GM19463 (cell line): ENCODE measurements at regions not wholly inside any gene's neighbourhood (a gene's known extent, or its start where the extent isn't known, plus 50 kb on each side); places are given as distances from the start of the nearest gene placed in this dataset.

Source experiments
- ATAC-seq: cut with Tn5 transposase; IDR thresholded peaks from one replicate; pipeline ENCODE4 v1.9.1; 2021; ENCODE audit warnings: mild to moderate bottlenecking, moderate library complexity; ENCODE audit not compliant: unreplicated experiment

DNA sequence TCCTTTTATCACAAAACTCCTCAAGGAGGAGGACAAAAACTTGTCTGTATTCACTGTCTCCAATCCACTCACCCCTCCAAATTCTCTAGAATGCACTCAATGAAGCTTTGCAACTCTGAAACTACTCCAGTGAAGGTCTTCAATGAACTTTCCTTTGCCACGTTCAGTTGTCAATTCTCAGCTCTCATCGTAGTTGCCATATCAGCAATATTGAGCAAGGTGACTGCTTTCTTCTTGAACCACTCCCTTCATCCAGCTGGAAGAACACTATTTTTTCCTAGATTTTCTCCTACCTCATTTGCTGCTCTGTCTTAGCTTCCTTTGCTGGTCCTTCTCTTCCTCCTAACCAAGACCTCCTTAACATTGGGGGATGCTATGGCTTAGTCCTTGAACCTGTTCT is 191.8 kb downstream of the KDR start:
- ATAC-seq = no peak

DNA sequence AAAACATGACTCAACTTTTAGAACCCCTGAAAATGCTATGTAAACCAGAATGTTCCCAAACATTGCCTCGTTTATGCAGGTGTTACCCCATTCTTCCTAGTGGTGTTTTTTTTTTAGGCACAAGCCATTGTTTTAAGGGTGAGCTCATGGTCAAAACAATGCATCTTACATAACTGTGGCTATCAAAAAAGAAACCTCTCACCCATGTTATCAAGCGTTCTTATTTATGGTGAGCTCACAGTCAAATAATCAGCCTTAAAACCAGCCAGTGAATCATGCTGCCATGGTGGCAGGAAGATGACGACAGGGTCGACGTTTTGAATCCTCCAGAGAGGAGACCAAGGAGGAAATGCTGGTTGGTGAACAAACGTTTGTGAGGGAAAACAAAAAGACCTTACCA is 195.2 kb downstream of the KDR start:
- no peak for ATAC-seq

DNA sequence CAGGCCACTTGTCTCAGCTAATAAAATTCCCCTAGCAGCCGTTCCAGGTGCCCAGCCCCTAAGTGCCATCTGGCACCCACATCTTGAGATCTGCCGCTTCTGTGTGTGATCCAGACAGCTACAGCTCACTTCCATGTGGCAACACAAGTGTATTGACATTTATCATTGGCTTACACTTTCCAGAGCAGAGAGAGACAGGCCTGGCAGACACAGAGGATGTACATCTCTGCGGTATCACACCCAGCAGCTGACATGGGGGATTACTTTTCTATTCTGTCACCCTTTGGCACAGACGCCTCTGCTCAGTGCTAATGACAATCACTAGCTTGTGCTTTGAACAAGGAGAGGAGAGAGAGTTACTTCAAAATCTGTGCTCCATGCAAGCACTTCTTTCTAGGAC is 195.9 kb downstream of the KDR start:
- ATAC-seq = no peak

DNA sequence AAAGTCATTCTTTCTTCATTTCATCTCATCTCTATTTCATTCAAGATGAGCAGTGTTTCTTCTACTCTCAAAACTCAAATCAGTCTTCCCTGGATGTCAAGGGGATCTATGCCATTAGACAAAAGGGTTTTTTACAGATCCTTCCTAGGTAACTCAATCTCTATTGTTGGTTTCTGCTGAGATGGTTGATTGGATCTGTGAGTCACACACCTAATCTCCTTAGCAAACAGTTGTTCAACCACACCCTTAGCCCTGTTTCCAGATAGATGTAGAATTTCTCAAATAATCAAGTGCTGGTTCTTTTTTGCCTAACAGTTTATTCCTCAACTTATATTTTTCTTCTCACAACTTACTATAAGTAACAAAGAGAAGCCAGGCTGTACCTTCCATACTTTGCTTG is 200.5 kb downstream of the KDR start:
- no peak for ATAC-seq

DNA sequence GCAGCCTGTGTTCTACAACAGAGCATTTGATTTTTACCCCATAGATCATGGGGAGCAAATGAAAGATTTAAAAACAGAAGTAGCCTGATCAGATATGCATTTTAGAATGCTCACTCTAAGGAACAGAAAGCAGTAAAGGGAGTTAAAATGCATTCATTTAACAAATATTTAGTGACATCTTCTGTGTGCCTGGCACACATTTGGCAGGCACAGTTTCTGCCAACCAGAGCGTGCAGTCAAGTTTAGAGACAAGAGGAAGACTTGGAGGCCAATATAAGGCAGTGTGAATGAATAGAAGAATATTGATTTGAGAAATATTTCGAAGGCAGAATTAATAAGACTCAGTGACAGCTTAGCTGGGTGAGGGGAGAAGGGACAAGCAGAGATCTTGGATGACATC is 210.1 kb downstream of the KDR start:
- ATAC-seq = no peak

DNA sequence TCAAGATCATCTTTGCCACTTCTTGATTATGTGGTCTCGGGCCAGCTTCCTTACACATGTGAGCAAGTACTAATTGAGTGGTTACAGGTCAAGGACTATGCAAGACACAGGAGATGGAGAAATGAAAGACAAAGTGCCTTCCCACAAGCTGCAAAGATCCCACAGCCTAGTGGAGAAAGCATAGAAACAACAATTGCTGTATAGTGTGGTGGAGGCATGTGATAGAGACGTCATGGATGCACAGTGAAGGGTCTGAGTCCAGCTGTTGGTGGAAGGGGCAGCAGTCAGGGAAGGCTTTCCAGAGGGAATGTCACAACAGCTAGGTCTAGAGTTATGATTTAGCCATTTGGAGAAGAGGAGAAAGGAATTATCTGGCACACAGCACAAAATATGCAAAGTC is 210.6 kb downstream of the KDR start:
- ATAC-seq = no peak

DNA sequence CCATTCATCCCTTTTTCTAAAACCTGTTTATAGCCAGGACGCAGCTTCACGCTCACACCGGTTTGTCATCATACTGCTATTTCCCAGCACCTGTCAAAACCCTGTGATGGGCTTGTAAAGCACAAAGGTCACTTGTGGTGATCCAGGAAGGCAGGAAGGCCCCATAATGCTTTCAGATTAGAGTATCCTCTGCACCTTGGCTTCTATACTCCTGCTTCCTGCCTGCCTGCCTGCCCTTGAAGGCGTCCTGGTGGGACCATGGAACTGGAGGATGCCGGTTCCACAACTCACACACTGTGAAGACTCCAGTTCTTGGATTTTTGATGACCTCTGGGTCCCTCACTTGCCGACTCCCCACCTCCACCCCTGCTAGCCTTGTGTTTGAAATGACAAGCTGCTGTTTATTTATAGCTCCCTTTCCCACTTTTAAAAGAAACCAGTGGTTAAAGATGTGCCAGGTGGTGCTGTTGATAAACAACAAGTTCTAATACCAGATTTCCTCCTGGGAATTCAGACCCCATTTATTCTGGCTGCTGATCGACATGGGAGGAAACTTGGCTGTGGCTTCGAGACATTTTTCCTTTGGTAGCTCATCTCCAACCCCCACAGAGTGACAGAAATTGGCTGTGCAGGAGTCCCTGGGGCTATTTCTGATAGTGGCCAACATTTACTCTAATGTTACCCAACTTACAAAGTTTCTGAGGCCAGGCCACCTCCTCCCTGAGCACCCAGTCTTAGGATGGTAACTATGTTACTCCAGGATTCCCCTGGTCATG is 211.5 kb downstream of the KDR start:
- no peak for ATAC-seq

DNA sequence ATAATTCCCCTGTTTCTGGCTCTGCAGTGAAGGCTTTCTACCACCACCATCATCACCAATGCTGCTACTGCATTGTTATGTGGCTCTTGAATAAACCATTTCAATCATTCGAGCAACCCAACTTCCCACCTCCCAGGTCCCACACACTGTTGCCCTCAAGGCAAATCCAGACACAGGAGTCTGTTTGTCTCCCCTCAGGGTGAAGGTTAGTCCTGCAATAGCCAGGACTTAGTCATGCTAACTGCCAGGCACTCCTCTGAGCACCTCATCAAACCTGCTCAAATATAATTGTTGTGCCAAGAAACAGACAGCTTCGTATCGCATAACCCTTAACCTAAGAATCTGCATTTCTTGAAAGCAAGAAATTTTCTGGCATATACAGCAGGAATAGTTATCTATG is 213.2 kb downstream of the KDR start:
- ATAC-seq = no peak

DNA sequence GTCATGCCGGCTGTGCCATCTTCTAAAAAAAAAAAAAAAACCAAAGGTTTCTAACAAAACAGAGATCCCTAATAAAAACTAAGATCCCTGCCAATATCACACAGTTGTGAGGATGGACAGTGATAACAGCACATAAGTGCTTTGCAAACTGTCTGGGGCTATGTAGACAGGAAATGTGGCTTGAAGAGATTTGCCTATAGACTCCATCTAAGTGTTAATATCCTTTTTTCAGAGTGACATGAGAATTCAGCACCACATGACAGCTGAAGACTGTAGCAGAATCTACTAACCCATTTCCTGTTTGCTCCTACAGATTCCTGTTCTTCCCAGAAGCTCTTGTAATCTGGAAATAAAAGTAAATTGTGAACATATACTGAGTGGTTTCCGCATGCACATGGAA is 215.4 kb downstream of the KDR start:
- no peak for ATAC-seq

DNA sequence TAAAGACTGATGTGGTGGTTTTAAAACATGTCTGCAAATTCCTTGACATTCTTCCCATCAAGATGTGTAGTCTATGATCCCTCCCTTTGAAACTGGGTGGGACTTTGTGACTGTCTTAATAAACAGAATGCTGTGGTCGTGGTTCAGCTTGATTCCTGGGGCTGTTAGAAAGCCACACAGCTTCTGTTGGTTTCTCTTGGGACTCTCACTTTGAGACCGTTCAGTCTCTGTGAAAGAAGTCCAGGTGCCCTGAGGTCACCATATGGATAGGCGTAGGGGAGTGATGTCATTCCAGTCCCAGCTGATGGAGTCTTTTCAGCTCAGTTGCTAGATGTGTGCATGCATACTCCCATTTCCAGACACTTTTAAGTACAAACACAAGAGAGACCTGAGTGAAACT is 216.6 kb downstream of the KDR start:
- no peak for ATAC-seq

DNA sequence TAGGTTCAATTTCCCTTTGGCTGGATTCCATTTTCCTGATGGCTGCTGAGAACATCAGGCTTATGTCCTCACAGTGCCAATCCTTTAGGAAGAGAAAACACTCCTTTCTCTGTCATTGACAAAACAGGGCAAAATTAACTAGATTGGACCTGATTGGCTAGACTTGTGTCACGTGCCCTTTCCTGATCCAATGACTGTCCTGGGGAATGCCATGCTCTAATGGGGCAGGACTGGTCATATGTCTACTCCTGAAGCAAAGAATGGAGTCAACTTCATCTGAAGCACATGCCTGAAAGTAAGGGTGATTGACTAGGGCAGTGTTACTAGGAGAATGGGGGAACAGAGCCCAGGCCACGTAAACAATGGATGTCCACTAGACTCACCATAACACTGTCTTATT is 220.4 kb downstream of the KDR start:
- no peak for ATAC-seq

DNA sequence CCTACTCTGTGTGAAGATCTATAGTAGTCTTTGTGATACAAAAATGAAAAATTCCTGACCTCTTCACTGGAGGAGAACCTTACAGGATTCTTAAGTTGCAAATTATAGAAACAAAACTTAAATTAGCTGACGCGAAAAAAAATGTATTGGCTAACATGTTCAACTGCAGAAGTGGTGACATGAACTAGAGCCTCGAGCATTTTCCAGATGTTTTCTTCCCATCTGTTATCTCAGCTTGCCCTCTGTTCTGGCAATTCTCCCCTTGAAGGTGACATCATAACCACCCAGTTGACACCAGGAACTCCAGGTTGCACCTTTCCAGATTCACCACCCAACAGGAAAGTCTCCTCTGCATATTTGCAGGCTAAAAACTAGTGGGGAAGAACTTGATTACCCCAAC is 222.4 kb downstream of the KDR start:
- no peak for ATAC-seq

DNA sequence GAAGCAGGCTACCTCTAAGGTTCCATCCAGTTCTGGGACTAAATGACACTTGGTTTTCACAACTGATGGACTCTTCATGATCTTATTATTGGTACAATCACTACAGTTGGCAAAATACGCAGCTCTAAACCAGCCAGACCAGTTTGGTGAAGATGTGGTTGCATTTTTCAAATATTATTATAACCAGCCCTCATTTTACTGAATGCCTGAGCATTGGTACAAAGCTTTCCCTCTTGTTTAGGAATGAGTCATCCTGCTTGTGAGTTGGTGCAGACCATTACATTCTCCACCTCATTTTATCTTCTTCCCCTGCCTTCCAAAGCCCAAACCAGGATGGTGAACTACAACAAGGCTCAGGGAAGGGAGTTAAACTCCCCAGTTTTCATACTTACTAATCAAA is 223.1 kb downstream of the KDR start:
- ATAC-seq = no peak

DNA sequence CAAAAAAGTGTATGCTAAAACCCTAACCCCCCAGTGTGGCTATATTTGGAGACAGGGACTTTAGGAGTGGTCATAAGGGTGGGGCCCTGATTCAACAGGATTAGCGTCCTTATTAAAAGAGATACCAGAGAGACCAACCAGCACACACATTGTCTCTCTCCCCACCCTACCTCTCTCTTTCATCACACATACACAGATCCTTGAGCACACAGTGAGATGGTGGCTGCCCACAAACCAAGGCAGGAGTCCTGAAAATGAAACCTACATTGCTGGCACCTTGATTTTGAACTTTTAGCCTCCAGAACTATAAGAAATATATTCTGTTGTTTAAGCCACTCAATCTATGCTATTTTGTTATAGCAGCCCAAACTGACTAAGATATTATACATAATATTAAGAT is 224.2 kb downstream of the KDR start:
- ATAC-seq = no peak

DNA sequence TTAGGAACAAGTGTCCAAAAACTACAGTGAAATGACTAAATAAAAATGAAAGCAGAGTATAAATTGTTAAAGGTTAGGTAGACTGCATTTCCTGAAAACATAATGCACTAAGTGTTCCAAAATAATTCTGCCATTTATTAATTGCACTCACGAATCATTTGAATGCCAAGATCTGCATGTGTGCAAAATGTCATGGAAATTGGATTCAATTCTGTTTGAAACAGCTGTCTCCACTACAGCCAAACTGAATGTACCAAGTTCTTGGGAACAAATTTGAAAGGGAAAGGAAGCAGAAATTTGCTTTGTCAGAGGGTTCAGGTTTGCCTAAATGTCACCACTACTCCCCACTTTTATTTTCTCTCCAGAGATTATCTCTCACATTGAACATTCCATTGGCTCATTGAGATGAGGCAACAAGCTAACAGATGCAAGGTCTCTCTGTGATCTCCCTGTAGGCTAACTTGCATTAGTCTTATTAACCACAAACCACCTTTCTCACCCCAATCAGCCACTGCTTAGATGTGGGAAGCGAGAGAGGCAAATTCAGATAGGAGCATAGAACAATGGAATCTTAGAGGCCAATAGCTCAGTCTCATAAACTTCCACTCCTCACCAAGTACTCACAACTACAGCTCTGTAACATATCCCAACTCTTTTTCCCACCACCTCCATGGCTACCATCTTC is 226.6 kb downstream of the KDR start:
- no peak for ATAC-seq

DNA sequence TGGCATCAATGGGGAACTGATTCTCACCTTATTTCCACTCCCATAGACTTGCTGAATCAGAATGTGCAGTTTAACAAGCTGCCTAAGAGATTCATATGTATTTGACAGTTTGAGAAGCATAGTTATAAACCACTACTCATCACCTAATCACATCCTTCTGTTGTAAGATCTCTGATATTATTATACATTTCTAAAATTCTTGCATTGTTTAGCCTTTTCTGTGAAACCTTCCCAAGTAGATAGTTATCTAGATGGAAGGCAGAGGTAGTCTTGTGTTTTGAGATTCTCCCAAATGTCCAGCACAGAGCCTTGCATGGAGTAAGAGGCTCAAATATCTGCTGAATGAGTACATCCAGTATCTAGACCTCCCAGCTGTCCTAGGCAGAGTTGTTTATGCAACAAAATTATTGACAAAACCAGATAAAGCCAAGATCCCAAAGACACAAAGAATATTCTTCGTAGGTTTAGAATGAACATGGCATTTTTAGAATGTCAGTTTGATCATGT is 227.3 kb downstream of the KDR start:
- no peak for ATAC-seq

DNA sequence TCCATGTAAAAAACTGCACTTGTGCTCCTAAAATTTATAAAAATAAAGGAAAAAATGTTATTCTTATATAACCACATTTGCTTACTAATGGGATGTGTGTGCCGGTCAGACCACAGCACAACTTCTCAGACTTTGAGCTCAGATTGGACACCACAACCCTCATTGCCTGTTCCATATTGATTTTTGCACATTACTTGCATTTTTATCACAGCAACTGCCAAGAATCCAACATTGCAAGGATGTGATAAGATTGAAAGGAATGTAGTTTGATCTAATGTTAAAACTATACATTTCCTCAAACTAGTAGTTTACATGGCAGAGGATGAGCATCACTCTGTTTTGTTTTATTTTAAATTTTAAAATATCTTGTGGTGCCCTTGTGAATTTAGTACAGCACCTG is 227.8 kb downstream of the KDR start:
- no peak for ATAC-seq

DNA sequence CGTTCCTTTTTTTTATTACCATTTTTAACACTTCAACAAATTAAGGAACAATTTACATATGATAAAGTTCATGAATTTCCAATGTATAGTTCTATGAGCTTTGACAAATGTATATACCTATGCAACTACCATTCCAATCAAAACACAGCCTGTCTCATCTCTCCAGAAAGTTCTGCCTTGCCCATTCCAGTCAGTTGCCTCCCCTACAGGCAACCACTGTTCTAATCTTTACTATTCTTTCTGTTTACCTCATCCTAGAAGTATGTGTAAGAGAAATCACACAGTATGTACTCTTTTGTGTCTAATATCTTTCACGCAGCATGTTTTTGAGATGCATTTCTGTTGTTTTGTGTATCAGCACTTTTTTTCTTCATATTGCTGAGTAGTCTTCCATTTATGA is 224.9 kb downstream of the KIT start:
- ATAC-seq = no peak

DNA sequence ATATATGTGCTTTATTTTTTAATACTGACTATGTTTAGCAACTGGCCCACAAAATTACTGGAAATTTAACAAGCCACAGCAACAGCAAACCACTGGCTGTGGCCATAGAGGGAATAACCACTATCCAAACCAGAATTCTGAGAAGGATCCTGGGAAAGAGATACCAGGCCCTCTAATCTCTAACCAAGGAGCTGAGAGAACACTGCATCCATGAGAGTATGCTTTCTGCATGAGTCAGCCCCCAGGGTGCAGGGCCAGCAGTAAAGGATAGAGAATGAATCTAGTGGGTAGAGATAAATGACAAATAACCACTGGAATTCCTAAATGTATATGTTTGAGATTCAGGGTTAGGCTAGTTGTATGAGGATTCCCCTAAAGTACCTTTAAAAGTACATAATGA is 221.8 kb downstream of the KIT start:
- ATAC-seq = no peak

DNA sequence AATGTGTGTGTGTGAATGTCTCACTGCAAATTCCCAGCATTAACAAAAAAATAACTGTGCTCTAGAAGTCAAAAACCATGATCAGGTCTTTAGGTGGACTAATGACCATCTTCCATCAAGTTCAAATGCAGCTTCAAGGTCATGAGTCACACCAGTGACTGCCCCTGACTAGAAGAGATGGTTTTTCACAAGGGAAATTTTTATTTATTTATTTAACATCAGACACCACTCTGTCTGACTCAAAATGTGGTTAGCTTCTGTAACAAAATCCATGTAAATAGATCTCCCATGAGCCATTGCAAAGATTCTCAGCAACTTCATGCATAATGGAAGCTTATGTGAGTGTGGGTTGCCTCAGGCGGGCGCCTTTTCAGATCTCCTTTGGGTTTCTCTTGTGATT is 219.2 kb downstream of the KIT start:
- ATAC-seq = no peak

DNA sequence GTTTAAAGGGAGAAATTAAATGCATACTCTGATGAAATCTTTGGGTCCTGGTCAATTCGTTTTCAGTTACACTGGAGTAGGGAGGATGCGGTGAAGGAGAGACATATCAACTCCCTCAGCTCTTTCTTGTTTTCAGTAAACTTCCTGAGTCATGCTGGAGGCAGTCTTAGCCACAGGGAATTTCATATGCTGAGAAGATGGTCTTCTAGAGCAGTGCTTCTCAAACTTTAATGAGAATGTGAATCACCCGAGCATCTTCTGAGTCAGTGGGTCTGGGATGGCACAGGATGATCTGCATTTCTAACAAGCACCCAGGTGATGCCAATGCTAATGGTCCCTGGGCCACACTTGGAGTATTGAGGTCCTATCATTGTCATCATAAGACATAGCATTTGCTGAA is 214.5 kb downstream of the KIT start:
- ATAC-seq = no peak

DNA sequence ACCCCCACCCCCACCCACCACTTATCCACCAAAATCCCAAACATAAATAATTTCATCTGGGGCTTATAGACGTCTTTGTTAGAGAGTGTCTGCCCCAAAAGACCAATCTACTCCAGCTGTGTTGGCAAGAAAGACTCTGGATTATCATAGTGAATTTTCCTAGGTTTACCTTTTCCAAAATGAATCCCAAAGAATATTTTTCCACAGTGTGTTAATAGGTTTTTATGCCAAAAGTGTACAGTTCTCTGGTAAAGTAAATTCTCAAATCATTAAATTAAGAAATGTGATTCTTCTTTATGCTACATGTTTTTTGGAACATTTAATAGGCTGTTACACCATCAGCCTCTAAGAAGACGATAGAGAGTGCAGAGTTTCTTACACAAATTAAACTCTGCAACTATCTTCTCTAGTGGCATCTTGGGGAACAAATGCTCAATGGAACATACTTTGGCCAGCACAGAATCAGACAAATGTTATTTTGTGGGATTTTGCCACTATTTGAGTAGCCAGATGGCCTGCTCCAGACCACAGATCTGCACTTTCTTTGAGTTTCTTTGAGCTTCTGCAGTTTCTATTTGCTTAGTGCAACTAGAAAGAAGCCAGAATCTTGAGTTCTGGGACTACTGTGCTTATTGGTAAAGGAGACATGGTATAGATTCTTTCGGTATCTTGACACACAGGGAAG is 206.0 kb downstream of the KIT start:
- ATAC-seq = no peak
